Cardiac fibroblast (primary cell): ENCODE measurements at regions not wholly inside any gene's neighbourhood (a gene's known extent, or its start where the extent isn't known, plus 50 kb on each side); places are given as distances from the start of the nearest gene placed in this dataset.

ENCODE experiments used
- DNase-seq, 2 donors: peaks; one replicate each; pipeline versions ENCODE4 v3.0.0 to v3.0.0-alpha.2; 2010; ENCODE audit warnings: low read depth in 2 of 2
- H3K4me3 ChIP-seq, 2 donors: replicated peaks in 1 of 2; 1 replicate in 1 of 2; 2 replicates in 1 of 2; pipeline ENCODE4 v1.5.1; 2011; ENCODE audit warnings: low read depth in 2 of 2, low read length in 2 of 2, mild to moderate bottlenecking in 2 of 2, moderate library complexity in 1 of 2
- TF ChIP-seq, protein P1 (sequence below): IDR thresholded peaks from one replicate; pipeline ENCODE4 v1.5.1; 2011; ENCODE audit warnings: low read depth, mild to moderate bottlenecking, low read length, inconsistent platforms

DNA sequence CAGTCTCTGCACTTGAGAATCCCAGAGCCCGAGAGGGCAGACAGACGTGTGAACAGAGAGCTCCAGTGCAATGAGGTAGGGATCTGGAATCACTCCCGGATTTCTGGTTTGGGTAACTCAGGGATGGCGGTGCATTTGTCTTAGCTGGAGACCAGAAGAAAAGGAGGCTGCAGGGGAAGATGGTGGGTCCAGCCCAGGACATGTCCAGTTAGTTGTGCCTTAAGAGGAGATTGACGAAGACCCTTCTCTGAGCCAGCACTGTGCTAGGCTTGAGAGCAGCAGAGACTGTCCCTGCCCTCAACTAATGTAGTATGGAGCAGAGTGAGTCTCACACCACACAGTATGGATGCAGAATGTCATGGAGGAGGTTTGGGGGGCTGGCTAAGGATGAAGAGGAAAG, 150.6 kb upstream of the COPS8 start:
- TF ChIP-seq, protein P1, sequence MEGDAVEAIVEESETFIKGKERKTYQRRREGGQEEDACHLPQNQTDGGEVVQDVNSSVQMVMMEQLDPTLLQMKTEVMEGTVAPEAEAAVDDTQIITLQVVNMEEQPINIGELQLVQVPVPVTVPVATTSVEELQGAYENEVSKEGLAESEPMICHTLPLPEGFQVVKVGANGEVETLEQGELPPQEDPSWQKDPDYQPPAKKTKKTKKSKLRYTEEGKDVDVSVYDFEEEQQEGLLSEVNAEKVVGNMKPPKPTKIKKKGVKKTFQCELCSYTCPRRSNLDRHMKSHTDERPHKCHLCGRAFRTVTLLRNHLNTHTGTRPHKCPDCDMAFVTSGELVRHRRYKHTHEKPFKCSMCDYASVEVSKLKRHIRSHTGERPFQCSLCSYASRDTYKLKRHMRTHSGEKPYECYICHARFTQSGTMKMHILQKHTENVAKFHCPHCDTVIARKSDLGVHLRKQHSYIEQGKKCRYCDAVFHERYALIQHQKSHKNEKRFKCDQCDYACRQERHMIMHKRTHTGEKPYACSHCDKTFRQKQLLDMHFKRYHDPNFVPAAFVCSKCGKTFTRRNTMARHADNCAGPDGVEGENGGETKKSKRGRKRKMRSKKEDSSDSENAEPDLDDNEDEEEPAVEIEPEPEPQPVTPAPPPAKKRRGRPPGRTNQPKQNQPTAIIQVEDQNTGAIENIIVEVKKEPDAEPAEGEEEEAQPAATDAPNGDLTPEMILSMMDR, result no peak
- H3K4me3 ChIP-seq, result no peak overlapping the region
- DNase-seq, result no peak

DNA sequence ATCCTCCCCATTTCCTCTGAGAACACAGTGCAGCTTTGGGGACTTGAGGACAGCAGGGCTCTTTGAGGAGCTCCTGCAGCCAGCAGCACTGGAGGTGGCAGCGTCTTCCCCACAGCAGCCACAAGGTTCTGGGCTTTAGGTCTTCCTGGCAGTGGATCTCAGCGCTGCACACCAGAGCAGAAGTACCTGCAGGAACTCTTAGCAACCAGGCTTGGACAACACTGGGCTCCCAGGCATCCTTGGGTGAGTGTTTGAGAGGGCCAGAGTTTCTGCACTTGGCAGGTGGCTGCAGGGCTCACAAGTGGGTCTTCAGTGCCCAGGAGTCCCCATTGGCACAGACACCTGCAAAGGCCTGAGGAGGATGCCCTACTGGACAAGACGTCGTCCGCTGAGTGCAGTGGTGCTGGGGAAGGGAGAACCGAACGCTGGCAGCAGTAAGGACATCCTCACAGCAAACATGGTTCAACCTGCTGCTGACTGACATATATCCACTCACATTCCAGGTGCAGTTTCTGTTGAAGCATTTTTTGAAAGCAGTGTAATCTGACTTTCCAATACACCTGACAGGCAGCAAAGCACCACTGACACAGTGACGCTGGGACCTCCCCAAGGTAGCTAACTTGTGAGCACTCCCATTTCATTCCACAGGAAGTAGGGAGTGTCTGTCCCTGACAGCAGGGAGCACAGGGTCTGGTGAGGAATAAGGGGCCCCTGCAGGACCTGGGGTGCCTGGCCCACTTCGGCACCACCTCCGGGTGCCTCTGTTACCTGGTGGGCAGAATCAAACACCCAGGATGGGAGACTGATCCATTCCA, 149.9 kb upstream of the COPS8 start:
- H3K4me3 ChIP-seq, result no peak overlapping the region
- TF ChIP-seq, protein P1, result no peak
- DNase-seq, result no peak

DNA sequence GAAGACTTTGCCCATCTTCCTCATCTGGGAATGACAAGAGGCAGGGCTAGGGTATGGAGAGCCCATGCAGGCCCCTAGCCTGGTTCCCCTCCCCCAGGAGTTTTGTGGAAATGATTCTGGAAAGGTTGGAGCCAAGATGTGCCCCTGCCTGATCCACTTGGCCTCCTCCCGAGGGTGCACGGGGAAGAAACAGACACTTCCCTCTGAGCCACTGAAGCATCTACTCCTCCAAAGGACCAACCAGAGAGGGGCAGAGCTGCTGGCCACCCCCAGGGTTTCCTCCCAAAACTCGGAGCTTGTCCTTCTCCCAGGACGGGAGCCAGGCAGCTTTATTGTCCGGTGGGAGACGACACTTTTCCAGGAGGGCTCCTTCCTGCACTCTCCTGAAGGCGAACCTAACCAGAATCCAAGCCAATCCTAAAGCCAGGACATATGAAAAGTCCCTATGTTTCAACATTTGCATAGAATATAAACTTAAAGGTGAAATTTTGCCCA, 149.2 kb upstream of the COPS8 start:
- H3K4me3 ChIP-seq, result no peak overlapping the region
- TF ChIP-seq, protein P1, result no peak
- no peak for DNase-seq

DNA sequence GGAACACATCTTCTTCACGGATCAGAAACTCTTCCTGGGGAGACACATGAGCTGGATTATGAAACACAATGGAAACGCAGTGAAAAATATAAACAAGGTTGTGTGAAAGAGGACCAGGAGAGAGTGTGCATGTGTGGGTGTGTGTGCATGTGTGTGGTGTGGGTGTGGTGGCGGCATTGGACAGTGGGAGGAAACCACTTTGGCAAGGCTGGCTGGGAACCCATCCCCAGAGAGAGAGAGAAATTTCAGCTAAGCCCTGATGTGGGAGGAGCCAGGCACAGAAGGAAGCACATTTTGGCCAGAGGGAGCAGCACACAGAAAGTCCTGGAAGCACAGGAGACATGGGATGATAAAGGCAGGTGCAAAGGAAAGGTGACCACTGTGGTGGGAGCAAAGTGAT, 147.6 kb upstream of the COPS8 start:
- no peak overlapping the region for H3K4me3 ChIP-seq
- TF ChIP-seq, protein P1, result no peak
- no peak for DNase-seq

DNA sequence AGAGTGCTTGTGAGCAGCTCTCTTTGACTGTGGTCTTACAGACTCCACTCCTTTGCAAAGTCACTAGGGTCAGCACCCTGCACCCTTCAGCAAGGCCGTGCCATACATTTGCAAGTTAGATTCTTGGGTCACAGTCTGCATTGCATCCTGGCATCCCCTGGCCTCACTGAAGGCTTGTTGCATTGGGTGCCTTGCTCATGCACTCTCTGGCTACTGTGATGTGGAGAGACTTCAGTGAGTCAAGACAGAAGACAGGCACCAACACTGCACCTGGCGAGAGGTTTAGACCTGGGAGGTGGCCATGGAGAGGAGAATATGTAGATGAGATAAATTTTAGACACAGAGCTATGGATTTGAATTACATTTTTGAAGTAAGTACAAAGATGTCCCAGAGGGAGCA, 146.4 kb upstream of the COPS8 start:
- TF ChIP-seq, protein P1, result no peak
- no peak overlapping the region for H3K4me3 ChIP-seq
- DNase-seq, result no peak

DNA sequence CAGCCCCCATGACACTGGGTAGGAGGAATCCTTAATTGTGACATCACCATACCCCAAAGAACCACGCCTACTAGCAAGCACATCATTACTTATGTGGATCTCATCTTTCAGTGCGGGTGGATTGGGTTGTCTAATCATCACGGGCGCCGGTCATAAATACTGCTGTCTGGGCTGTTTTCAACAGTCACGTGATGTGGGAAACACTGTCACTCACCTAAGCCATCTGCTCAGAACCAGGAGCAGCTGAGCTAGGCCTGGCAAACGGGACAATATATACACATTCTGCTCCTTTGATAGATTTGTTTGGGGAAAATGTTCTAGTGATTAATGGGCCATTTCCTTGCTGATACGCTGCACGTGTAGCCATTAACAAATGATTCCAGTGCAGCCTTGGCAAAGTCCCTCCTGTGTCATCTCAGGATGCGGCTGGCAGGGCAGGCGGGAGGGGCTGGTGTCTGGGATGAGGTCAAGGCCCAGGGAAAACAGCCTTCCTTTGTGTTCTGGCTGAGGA, 145.9 kb upstream of the COPS8 start:
- DNase-seq, result no peak
- no peak overlapping the region for H3K4me3 ChIP-seq
- TF ChIP-seq, protein P1, result no peak

DNA sequence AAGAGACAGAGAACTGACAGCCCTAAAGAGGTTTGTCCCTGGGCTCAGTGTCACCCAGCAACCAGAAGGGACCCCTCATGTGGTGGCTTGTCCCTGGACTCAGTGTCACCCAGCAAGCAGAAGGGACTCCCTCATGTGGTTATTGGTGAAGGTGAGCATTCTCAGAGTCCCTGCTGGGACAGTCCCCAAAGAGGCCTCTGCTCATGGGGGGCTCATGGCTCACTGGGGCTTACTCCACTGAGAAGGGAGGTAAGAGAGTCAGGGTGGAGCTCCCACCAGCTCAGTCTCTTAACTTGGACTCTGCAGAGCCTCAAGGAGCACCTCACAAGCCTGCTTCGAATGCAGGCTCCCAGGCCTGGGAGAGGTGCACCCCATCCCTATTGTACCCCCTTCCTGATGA, 145.2 kb upstream of the COPS8 start:
- no peak for DNase-seq
- TF ChIP-seq, protein P1, result no peak
- no peak overlapping the region for H3K4me3 ChIP-seq
